ENCODE measurements at regions not wholly inside any gene's neighbourhood (a gene's known extent, or its start where the extent isn't known, plus 50 kb on each side); places are given as distances from the start of the nearest gene placed in this dataset.

DNA sequence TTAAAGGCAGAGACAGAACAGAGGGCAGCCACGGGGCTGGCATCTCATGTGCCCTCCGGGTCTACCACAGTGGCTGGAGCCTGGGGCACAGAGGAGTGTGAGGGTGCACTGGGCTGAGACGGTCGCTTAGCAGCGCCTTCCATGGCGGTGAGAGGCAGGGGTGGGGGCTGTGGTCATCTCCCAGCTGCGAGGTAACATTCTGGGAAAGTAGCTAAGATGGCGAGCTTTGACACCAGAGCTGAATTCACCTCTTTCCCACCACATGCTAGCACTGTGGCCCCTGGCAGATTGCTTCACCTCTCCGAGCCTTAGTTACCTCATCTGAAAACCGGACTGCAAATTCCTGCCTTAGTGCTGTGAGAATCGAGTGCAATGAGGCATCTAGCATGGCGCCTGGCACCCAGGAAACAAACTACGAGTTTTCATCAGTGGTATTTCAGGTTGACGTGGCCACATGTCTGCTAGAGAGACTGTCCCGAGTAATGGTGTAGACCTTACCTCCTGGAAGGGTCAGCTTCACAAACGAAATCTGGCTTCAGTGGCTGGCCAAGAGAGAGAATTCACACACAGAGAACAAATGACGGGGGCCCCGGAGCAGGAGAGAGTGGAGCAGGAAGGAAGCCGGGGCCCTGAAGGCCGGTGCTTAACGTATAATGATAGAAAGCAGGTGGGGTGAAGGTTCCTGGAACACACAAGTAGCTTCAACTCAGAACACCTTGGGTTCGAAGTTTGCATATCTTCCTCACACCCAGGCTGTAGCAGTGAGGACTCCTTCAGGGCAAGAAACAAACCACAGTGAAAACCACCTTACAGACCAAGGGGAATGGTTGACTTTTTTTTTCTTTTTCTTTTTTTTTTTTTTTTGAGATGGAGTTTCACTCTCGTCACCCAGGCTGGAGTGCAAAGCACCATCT, 63.9 kb upstream of the RPH3AL start:
- DNase-seq (ENCODE audit: missing footprints) (no peak), ATAC-seq (no peak)
- intact Hi-C loops (cut with DNase I): no loop called here

DNA sequence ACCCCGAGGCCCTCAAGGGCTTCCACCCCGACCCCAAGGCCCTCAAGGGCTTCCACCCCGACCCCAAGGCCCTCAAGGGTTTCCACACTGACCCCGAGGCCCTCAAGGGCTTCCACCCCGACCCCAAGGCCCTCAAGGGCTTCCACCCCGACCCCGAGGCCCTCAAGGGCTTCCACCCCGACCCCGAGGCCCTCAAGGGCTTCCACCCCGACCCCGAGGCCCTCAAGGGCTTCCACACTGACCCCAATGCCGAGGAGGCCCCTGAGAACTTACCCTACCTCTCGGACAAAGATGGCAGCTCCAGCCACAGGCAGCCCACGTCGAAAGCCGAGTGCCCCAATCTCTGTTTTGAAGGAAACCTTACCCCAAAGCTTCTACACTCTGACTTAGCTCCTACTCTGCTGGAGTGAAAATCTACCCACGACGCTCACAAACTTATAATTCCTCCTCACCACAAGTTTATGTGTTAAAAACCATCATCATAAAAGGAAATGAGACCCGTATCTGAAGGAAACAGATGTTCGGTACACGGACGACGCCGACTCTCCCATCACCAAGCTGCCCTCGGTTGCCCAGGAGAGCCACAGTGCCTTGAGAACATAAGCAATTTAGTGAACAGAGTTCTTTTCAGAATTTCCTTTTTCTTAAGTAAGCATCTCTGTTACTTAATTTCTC, 61.2 kb upstream of the RPH3AL start:
- intact Hi-C loops (cut with DNase I): no loop called here
- no peak for DNase-seq (ENCODE audit: missing footprints)
- no peak for ATAC-seq

DNA sequence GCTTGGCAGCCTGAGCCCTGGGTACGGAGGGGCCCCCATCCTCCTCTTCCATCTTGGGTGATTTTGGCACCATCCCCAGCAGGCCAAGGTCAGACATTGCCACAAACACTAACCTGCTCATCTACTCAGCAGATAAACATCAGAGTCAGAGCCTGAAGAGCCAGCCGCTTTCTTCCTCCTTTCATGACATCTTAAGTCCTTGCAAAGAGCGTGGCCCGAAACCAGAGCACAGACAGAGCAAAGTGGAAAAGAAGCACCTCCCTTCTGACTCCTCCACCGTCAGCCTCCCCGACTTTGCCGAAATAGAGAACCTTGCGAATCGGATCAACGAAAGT, 60.4 kb upstream of the RPH3AL start:
- ATAC-seq: no peak

DNA sequence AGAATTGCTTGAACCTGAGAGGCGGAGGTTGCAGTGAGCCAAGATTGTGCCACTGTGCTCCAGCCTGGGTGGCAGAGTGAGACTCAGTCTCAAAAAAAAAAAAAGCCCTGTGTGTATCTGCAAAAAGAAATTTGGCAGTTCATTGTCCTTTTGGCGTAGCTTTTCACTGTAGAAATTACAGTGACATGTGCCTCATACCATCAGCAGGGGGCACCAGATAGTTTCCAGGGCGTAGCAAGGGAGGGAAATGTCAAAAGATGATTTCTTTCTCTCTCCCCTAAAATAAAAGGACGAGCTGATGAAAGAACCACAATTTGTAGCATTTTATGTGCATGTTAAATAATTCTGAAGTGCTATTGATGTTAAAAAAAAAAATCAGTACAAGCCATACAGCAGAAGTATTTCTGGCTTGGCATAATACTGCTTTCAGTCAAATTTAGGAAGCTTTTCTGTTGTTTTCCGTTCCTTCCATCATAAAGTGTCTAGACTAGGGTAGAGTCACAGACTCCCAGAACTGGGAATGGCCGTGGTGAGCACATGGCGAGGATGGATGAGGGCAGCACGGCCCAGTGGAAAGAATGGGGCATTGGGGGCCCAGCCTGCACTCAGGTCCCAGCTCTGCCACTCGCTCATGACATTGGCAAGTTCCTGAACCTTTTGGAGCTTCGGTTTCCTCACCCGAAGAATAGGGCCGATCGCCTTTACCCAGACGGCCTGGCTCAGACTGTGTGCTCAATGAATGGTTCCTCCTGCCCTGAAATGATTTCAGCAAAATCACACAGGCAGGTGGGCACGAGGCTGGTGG, 59.8 kb upstream of the RPH3AL start:
- intact Hi-C loops (cut with DNase I): no loop called here
- ATAC-seq (no peak), DNase-seq (ENCODE audit: missing footprints) (no peak)

More for the DNA sequence above, 60.4 kb upstream of the RPH3AL start:
- intact Hi-C loops (cut with DNase I): no loop called here
- no peak for DNase-seq (ENCODE audit: missing footprints)

DNA sequence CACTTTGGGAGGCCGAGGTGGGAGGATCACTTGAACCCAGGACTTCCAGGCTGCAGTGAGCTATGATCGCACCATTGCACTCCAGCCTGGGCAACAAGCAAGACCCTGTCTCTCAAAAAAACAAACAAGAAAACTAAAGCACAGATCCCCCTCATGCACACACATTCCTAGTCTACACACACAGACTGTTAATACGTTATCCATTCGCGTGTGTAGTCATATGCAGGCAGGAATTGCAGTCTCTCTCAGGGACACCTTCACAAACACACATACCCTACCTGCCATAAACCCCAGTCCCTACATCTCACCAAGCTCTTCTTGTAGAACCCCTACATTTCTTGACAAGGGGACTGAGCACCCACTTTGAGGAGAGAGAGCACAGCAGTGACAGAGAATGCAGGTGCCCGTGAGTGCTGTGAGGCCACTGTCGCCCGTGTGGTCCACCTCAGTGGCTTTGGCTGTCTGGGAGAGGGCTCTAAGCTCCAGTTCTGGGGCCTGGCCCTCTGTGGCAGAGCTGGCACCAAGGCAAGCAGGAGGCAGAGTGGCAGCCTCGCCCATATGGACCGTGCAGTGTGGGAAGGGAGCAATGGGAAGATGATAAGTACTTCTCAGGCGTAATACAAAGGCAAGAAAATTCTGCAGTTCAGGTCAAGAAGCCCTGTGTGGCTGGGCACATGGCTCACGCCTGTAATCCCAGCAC, 59.0 kb upstream of the RPH3AL start:
- intact Hi-C loops (cut with DNase I): loop anchor here (2.0 kb wide), 2 partner anchors 289 to 569 kb away; no protein-coding TSS in a partner anchor
- no peak for ATAC-seq
- DNase-seq (ENCODE audit: missing footprints): no peak

DNA sequence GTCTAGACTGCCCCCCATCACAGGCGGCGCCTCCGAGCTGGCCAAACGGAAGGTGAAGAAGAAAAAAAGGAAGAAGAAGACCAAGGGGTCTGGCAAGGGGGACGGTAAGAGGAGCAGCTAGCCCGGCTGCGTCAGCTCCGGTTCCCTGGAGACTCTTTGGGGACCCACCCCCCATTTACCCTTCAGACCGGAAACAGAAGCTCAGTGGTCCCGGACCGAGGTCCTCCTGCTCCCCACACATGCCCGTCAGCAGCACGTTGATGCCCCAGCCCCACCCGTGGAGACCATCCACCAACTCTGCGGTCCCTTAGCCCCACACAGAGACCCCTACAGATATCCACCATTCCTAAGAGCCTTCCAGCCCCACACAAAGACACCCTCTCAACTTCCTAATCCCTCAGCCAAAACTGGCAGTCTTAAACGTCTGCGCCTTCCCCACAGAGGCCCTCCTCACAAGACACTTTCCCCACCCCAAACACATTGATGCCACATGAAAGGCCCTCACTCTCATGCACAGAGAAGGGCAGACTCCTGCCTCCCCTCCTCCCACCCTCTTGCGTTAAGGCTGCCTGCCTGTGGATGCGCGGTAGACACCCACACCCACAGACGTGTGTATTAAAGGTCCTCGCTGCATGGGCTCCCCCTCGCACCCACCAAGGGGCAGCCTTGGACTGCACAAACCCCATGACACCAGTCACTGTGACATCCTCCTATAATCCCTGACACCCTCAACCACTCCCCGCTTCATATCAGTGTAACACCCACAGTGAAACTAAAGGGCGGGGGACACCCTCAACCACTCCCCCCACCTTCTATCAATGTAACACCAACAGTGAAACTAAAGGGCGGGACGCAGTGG, 58.2 kb upstream of the RPH3AL start:
- peak; percentile 1 for ATAC-seq
- intact Hi-C loops (cut with DNase I): loop anchor here (2.0 kb wide), 2 partner anchors 290 to 570 kb away; no protein-coding TSS in a partner anchor
- DNase-seq (ENCODE audit: missing footprints): no peak

DNA sequence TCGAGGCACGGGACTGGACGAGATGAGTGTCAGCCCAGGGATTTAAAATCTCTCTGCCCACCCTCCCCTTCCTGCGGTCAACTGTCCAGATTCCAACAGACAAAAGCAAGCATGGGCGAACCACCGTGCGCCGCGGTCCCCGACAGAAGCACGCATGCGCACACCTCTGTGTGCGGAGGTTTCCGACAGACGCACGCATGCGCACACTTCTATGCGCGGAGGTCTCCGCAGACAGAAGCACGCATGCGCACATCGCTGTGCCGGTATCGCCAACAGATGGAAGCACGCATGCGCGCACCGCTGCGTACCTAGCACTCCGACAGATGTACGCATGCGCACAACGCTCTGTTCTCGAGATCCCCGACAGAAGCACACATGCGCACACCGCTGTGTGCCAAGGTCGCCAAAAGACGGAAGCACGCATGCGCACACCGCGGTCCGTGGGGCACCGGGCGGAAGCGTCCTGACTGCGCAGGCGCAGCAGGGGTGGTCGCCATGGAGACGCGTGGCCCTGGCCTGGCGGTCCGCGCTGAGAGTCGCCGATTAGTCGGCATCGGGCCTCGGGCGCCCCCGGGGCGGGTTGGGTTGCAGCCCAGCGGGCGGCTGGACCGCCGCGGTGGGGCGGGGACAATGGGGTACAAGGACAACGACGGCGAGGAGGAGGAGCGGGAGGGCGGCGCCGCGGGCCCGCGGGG, 57.4 kb upstream of the RPH3AL start:
- DNase-seq (ENCODE audit: missing footprints): peak; percentile 100
- intact Hi-C loops (cut with DNase I): loop anchor here (2.0 kb wide), 2 partner anchors 291 to 571 kb away; no protein-coding TSS in a partner anchor
- ATAC-seq: peak; percentile 96

DNA sequence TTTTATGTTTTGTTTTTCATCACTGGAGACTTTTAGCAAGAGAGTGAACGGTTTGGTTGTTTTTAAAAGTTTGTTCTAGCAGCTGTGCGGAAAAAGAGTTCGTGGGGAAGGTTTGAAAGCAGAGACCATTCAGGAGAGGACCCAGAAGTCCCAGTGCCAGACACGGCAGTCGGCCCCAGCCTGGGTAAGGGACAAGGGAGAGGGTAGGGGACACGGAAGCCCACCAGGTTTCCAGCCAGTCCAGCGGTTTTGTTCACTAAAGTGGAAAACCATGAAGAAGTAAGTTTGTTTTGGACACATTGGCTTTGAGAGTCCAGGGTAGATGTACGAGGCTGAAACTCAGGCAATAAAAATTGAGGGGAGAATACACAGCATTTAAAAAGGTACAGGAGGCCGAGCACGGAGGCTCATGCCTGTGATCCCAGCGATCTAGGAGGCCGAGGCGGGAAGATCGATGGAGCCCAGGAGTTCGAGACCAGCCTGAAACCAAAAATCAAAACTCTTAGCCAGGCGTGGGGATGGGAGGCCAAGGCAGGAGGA, 56.8 kb upstream of the RPH3AL start:
- no peak for DNase-seq (ENCODE audit: missing footprints)
- intact Hi-C loops (cut with DNase I): no loop called here
- ATAC-seq: no peak

DNA sequence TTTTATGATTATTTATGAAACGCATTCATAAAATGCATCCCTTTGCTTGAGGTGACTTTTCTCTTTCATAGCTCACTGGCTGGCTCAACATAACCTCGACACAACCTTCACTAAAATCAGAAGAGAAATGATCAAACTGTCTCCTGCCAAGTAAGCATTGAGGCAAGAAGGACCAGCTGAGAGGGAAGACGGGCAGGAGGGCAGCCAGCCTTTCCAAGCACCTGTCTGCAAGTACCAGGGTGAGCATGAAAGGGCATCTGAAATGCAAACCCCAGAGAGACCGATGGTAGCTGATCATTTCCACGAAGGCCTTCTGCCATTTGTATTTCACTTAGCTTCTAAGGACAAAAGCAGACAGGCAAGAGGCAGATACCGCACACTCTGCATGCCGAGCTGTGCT, 52.1 kb upstream of the RPH3AL start:
- DNase-seq (ENCODE audit: missing footprints) (no peak), ATAC-seq (no peak)
- intact Hi-C loops (cut with DNase I): no loop called here
